Raji (cell line): ENCODE measurements at regions not wholly inside any gene's neighbourhood (a gene's known extent, or its start where the extent isn't known, plus 50 kb on each side); places are given as distances from the start of the nearest gene placed in this dataset.

ENCODE experiments used
- POLR2A ChIP-seq: IDR thresholded peaks from 2 replicates; pipeline ENCODE4 v1.6.1; 2011; ENCODE audit warnings: low read depth, low read length, control low read depth; ENCODE audit not compliant: insufficient read depth

- no peak for TF ChIP-seq POLR2A
These were observed 85.8 kb upstream of the PREP start for GRCh38 chr6:105488516-105489215.

DNA sequence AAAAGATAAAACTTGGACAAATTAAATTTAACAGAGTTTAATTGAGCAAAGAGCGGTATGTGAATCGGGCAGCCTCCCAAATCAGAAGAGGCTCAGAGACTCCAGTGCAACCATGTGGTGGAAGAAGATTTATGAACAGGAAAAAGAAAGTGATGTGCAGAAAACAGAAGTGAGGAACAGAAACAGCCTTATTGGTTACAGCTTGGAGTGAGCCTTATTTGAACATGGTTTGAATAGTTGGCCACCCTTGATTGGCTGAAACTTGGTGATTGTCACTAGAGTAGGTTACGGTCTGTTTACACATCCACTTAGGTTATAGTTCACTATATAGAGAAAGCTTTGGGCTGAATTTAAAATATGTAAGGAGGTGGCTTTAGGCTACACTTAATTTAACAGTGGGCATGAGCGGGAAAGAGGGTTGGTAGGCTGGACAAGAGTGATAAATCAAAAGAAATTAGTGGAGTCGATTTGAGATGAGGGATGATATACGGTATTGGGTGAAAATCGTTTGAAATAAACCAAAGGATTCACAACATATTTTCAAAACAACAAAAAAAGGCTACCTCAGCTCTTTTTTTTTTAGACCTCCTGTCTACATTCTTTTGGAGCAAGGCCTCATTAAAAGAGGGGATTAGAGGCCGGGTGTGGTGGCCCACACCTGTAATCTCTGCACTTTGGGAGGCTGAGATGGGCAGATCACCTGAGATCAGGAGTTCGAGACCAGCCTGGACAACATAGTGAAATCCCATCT is 84.3 kb upstream of the PREP start:
- no peak for TF ChIP-seq POLR2A

DNA sequence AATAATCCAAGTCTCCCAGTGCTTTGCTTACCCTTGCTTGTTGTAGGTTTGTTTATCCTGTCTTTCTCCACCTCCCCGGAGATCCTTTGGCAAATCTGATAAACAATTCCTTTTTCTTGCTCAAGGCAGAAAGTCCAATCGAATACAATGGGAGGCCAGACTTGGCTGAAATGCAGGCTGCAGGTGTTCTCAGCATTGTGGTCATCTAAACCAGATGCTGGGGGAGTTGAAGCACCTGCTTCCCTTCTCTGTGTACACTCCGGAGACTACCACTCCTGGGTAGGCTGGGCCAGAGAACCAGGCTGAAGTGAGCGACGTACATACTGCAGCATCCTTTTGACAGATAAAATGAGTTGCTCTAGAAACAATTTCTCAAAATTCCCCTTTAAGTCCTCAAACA is 82.6 kb upstream of the PREP start:
- no peak for TF ChIP-seq POLR2A

- no peak for TF ChIP-seq POLR2A
These were observed 81.6 kb upstream of the PREP start for GRCh38 chr6:105484238-105485161.

- no peak for TF ChIP-seq POLR2A
These were observed 80.6 kb upstream of the PREP start for GRCh38 chr6:105483492-105483891.

- TF ChIP-seq POLR2A: no peak
These were observed 80.0 kb upstream of the PREP start for GRCh38 chr6:105482921-105483320.

GRCh38 chr6:105482227-105482844 is 79.5 kb upstream of the PREP start:
- no peak for TF ChIP-seq POLR2A

DNA sequence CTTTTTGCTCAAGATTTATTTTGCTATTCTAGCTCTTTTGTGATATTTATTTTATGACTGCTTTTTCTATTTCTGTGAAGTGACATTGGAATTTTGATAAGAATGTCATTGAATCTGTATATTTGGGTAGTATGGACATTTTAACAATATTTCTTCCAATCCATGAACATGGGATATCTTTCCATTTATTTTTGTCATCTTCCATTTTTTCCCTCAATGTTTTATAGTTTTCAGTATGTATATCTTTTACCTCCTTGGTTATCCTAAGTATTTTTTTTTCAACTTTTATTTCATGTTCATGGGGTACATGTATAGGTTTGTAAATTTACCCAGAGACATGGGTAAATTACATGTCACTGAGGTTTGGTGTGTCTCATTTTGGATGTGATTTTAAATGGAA is 74.1 kb upstream of the PREP start:
- TF ChIP-seq POLR2A: no peak

GRCh38 chr6:105474234-105474633 is 71.4 kb upstream of the PREP start:
- no peak for TF ChIP-seq POLR2A

DNA sequence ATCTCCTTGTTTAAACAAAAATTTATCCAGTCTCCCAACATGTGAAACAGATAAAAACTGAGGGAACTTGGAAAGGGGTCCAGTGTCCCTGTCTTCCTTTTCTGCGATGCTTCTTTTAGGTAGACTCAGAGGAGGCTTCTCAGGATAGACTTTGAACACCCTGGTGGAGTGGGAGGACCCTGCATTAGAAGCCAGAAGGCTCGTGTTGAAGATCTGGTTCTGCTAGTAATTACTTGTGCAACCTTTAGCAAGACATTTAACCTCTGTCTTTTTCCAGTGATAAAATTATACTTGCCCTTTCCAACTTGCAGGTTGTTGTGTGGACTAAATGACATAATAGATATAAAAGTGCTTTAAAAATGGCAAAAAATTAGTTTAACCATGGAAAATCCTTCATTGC is 67.1 kb upstream of the PREP start:
- no peak for TF ChIP-seq POLR2A

- TF ChIP-seq POLR2A: no peak
These were observed 66.0 kb upstream of the PREP start for GRCh38 chr6:105468850-105469249.

DNA sequence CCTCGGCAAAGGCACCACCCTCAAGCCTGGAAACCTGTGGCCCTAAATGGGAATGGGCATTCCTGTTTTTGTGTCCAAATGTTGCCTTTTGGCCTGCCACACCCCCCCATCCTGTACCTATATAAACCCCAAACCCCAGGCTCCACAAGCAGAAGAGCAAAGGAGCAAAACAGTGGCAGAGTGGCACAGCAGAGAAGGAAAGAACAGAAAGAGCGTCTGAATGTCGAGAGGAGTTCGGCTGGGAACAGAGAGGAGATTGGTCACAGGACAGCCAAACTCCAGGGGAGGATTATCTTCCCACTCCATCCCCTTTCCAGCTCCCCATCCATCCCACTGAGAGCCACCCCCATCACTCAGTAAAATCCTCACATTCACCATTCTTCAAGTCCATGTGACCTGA is 58.0 kb upstream of the PREP start:
- no peak for TF ChIP-seq POLR2A

- no peak for TF ChIP-seq POLR2A
These were observed 57.0 kb upstream of the PREP start for GRCh38 chr6:105459864-105460263.

GRCh38 chr6:105459049-105459448 is 56.2 kb upstream of the PREP start:
- no peak for TF ChIP-seq POLR2A

GRCh38 chr6:105458551-105458950 is 55.7 kb upstream of the PREP start:
- no peak for TF ChIP-seq POLR2A
